ENCODE measurements at regions not wholly inside any gene's neighbourhood (a gene's known extent, or its start where the extent isn't known, plus 50 kb on each side); places are given as distances from the start of the nearest gene placed in this dataset.
A peak's percentile ranks its signal among the peaks of the same experiment; 100 is the strongest.

DNA sequence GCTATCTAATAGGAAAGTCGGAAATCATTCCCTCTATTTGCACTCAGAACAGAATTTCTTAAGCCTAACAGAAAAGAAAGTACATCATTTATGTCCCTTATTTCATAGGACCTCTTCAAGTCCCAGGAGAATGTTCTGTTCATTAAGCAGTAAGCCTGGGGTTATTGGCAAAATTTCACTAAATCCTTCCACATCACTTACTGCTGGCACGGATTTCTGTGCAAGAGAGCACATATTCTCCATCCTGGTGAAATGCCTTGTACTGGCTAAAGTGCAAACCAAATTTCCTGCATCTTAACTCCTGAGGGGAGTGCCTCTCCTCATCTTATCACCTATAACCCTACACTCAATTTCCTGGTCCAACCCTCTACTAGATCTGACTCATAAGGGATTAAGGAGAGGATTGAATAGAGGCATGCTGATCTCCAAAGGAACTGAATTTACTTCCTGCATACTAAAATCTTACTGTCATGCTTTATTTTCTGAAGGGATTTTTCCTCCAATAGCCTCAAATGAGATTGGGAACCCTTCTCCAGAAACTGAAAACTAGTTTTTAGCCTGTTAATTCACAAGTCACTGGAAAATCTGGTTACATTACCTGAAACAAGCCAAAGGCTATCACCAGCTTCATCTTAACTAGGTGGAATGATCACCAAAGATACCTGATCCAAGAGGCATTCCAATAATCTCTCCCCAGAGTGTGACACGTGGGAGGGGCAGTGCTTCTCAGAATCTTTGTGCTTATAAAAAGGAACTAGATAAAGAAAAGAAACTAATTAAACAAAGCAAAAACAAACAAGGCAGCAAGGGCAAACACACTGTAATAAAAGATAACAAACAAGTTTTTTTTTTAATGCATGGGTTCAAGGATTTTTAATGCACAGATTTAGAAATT, 311.1 kb downstream of the NR4A2 start:
- intact Hi-C loops (cut with micrococcal nuclease), result no loop called here
- BruUV-seq (replicated peaks), result no TSS peak
- peak; percentile 8 for DNase-seq (ENCODE audit: unreplicated experiment)
- Mint-ChIP-seq H3K27me3 (ENCODE audit: insufficient read depth, unreplicated experiment) (no peaks in the 10 kb centered on the region), H3K4me3 (ENCODE audit: unreplicated experiment) (no peak overlapping the region), H3K4me1 (ENCODE audit: insufficient read depth, unreplicated experiment) (no peaks in the 10 kb centered on the region), H3K27ac (ENCODE audit: low read depth, unreplicated experiment) (no peak overlapping the region), H3K36me3 (ENCODE audit: insufficient read depth, unreplicated experiment) (peaks cover 5% of the 10 kb centered on the region), H3K9me3 (ENCODE audit: unreplicated experiment) (no peaks in the 10 kb centered on the region)
- TF ChIP-seq, protein P1, sequence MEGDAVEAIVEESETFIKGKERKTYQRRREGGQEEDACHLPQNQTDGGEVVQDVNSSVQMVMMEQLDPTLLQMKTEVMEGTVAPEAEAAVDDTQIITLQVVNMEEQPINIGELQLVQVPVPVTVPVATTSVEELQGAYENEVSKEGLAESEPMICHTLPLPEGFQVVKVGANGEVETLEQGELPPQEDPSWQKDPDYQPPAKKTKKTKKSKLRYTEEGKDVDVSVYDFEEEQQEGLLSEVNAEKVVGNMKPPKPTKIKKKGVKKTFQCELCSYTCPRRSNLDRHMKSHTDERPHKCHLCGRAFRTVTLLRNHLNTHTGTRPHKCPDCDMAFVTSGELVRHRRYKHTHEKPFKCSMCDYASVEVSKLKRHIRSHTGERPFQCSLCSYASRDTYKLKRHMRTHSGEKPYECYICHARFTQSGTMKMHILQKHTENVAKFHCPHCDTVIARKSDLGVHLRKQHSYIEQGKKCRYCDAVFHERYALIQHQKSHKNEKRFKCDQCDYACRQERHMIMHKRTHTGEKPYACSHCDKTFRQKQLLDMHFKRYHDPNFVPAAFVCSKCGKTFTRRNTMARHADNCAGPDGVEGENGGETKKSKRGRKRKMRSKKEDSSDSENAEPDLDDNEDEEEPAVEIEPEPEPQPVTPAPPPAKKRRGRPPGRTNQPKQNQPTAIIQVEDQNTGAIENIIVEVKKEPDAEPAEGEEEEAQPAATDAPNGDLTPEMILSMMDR (IDR thresholded peaks at IDR 0.05; ENCODE audit: unreplicated experiment), result no peak
- ChIA-PET POLR2A (no interaction called here), CTCF (no interaction called here)

DNA sequence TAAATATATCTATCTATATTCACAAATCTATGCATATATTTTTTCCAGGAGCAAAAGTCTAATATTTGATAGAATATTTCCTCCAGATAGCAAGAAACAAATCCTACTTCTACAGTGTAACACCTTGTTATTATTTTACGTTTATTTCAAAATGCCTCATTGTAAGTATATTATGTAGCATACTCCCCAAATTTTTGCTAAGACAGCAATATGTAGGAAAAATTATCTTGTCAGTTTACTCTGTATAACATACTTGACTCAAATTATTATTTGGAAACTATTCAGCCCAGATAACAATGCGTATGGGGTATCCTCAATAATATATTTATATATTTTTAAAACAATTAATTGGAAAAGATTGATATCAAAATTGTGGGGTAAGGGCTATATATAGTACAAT, 313.2 kb downstream of the NR4A2 start:
- H3K4me1 Mint-ChIP-seq (ENCODE audit: insufficient read depth, unreplicated experiment), result no peaks in the 10 kb centered on the region

DNA sequence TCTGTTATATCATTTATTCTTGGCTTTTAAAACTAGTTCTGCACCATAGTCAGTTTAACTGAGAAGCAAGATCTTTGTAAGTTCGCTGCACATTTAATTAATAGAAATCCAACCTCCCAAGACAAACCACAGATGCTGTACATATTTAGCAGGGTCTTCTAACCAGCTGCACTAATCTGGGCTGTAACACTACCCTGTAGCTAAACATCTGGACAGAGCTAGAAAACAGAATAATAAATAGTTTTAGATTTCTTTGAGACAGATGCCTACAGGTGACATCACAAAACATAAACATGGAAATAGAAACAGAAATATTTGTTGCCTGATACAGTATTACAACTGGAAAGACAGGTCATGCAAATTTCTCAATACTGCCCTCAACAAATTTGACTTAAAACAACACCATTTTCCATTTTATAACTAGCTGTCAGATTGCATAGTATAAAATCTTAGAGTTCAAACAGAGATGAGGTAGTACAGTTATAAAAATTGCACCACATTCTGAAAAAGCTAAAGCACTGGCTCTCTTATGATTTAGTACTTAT, 315.1 kb downstream of the NR4A2 start:
- Mint-ChIP-seq H3K27ac (ENCODE audit: low read depth, unreplicated experiment) (no peak overlapping the region), H3K36me3 (ENCODE audit: insufficient read depth, unreplicated experiment) (peaks cover 5% of the 10 kb centered on the region), H3K4me3 (ENCODE audit: unreplicated experiment) (no peak overlapping the region), H3K27me3 (ENCODE audit: insufficient read depth, unreplicated experiment) (no peaks in the 10 kb centered on the region), H3K9me3 (ENCODE audit: unreplicated experiment) (no peaks in the 10 kb centered on the region), H3K4me1 (ENCODE audit: insufficient read depth, unreplicated experiment) (no peaks in the 10 kb centered on the region)
- intact Hi-C loops (cut with micrococcal nuclease), result no loop called here
- CTCF ChIA-PET, result interaction anchor here (0.6 kb wide), 1 partner anchor 354 kb away, joined by 3 read pairs; no protein-coding TSS in a partner anchor
- POLR2A ChIA-PET, result no interaction called here
- no TSS peak for BruUV-seq (replicated peaks)
- DNase-seq (ENCODE audit: unreplicated experiment), result no peak
- TF ChIP-seq, protein P1 (IDR thresholded peaks at IDR 0.05; ENCODE audit: unreplicated experiment), result no peak

More for the DNA sequence above, 313.2 kb downstream of the NR4A2 start:
- TF ChIP-seq, protein P1 (IDR thresholded peaks at IDR 0.05; ENCODE audit: unreplicated experiment), result no peak
- Mint-ChIP-seq H3K27me3 (ENCODE audit: insufficient read depth, unreplicated experiment) (no peaks in the 10 kb centered on the region), H3K9me3 (ENCODE audit: unreplicated experiment) (no peaks in the 10 kb centered on the region), H3K4me3 (ENCODE audit: unreplicated experiment) (no peak overlapping the region), H3K27ac (ENCODE audit: low read depth, unreplicated experiment) (no peak overlapping the region), H3K36me3 (ENCODE audit: insufficient read depth, unreplicated experiment) (peaks cover 5% of the 10 kb centered on the region)
- no TSS peak for BruUV-seq (replicated peaks)
- DNase-seq (ENCODE audit: unreplicated experiment), result no peak
- ChIA-PET CTCF (no interaction called here), POLR2A (no interaction called here)
- intact Hi-C loops (cut with micrococcal nuclease), result no loop called here

- Mint-ChIP-seq H3K9me3 (ENCODE audit: unreplicated experiment) (no peaks in the 10 kb centered on the region), H3K27ac (ENCODE audit: low read depth, unreplicated experiment) (no peak overlapping the region), H3K4me3 (ENCODE audit: unreplicated experiment) (no peak overlapping the region), H3K36me3 (ENCODE audit: insufficient read depth, unreplicated experiment) (no peaks in the 10 kb centered on the region), H3K4me1 (ENCODE audit: insufficient read depth, unreplicated experiment) (no peaks in the 10 kb centered on the region), H3K27me3 (ENCODE audit: insufficient read depth, unreplicated experiment) (no peaks in the 10 kb centered on the region)
- CTCF ChIA-PET, result interaction anchor here (0.7 kb wide), 1 partner anchor 22 kb away, joined by 3 read pairs; no protein-coding TSS in a partner anchor
- DNase-seq (ENCODE audit: unreplicated experiment), result no peak
- intact Hi-C loops (cut with micrococcal nuclease), result no loop called here
- POLR2A ChIA-PET, result no interaction called here
- no TSS peak for BruUV-seq (replicated peaks)
- TF ChIP-seq, protein P1 (IDR thresholded peaks at IDR 0.05; ENCODE audit: unreplicated experiment), result no peak
Observed at GRCh38 chr2:156009293-156009692, 323.2 kb downstream of the NR4A2 start.

Data from MCF 10A (cell line).